Thymus (tissue), 11 donors: ENCODE measurements at regions not wholly inside any gene's neighbourhood (a gene's known extent, or its start where the extent isn't known, plus 50 kb on each side); places are given as distances from the start of the nearest gene placed in this dataset.

ENCODE experiments used
- DNase-seq, 9 donors: peaks; one replicate each; pipeline ENCODE4 v3.0.0-alpha.2; 2013; ENCODE audit warnings: low spot score in 9 of 9, low read depth in 6 of 9, missing footprints in 1 of 9
- H3K27ac ChIP-seq, 2 donors: one replicate each; pipeline ENCODE4 v1.5.1; 2013; ENCODE audit warnings: control low read depth in 1 of 2, low read depth in 1 of 2, low read length in 1 of 2, mild to moderate bottlenecking in 1 of 2, moderate library complexity in 1 of 2
- H3K27me3 ChIP-seq, 2 donors: one replicate each; pipeline ENCODE4 v1.5.1; 2013; ENCODE audit warnings: low read length in 1 of 2; ENCODE audit not compliant: control insufficient read depth in 2 of 2, insufficient read depth in 1 of 2
- H3K36me3 ChIP-seq, 2 donors: one replicate each; pipeline ENCODE4 v1.5.1; 2013; ENCODE audit warnings: low read length in 1 of 2, mild to moderate bottlenecking in 1 of 2, moderate library complexity in 1 of 2; ENCODE audit not compliant: control insufficient read depth in 2 of 2, insufficient read depth in 2 of 2
- H3K4me1 ChIP-seq, 2 donors: one replicate each; pipeline ENCODE4 v1.5.1; 2013; ENCODE audit warnings: low read length in 2 of 2; ENCODE audit not compliant: control insufficient read depth in 2 of 2, insufficient read depth in 2 of 2
- H3K4me3 ChIP-seq, 2 donors: one replicate each; pipeline ENCODE4 v1.5.1; 2013; ENCODE audit warnings: low read length in 2 of 2, control low read depth in 1 of 2, mild to moderate bottlenecking in 1 of 2
- H3K9me3 ChIP-seq, 2 donors: one replicate each; pipeline ENCODE4 v1.5.1; 2013; ENCODE audit warnings: low read length in 1 of 2, mild to moderate bottlenecking in 1 of 2; ENCODE audit not compliant: control insufficient read depth in 2 of 2, insufficient read depth in 1 of 2
- WGBS: extraction: QIAGEN DNeasy Blood & Tissue Kit; methylation state at CpG from one replicate; pipeline ENCODE4 v1.1.7; 2013; 5-methylcytosine and 5-hydroxymethylcytosine counted together
- donor health status: healthy.

DNA sequence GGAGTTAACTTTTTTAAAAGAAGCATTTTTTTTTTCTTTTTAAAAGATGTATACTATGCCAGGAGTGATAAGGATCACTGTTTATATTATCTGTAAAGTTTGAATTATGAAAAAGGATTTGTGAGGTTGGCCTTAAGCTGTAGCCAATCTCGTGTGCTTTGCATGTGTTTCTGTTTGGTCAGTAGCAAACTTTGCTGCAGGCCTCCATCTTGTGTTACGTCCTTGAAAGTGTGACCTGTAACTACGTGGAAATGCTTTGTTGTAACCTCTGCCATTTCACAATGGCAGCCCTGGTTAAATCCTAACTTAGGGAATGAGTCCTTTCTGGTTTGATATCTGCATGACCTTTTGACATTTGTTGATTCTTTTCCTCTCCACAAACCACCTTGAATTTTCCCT lies 1345.6 kb downstream of the NSUN3 start:
- H3K27ac ChIP-seq: no peak overlapping the region
- no peaks in the 10 kb centered on the region for H3K4me1 ChIP-seq
- WGBS: 86% methylated on average over 3 of the region's 3 CpGs
- no peak overlapping the region for H3K4me3 ChIP-seq
- H3K27me3 ChIP-seq: no peaks in the 10 kb centered on the region
- H3K36me3 ChIP-seq: no peaks in the 10 kb centered on the region
- no peak for DNase-seq
- no peaks in the 10 kb centered on the region for H3K9me3 ChIP-seq

DNA sequence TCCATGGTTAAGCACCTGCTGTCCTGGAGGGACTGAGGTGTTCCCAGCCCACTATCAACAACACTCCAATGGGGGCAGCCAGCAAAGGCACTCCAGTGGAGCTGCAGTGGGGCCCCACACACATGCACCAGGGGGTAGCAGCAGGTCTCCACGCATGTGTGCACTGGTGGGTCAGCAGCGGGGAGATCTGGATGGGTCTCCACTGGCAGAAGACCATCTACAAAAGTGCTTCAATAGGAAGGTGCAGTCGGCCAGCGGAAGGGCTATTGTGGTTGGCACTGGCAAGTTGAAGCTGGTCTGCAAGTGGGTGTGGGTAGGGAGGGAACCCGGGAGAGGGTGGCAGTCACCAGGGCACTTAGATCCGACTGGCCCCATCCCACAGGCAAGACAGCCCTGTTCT lies 1355.4 kb downstream of the NSUN3 start:
- DNase-seq: no peak
- Histone ChIP-seq H3K27ac (no peak overlapping the region), H3K9me3 (peaks cover 0 to 9% of the 10 kb centered on the region in 2 donors), H3K27me3 (no peaks in the 10 kb centered on the region), H3K36me3 (no peaks in the 10 kb centered on the region), H3K4me3 (no peak overlapping the region), H3K4me1 (no peaks in the 10 kb centered on the region)
- WGBS: 92% methylated on average over 6 of the region's 6 CpGs

DNA sequence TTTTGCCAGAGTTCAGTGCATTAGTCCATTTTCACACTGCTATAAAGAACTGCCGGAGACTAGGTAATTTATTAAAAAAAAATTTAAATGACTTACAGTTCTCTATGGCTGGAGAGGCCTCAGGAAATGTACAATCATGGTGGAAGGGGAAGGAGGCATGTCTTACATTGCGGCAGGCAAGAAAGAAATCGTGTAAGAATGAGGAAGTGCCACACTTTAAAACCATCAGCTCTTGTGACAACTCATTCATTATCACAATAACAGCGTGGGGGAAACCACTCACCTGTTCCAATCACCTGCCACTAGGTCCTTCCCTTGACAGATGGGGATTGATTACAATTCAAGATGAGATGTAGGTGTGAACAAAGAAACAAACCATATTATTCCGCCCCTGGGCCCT lies 1361.4 kb downstream of the NSUN3 start:
- no peaks in the 10 kb centered on the region for H3K4me1 ChIP-seq
- H3K9me3 ChIP-seq: no peaks in the 10 kb centered on the region
- no peak for DNase-seq
- H3K4me3 ChIP-seq: no peak overlapping the region
- 42% methylated on average over 5 of the region's 5 CpGs for WGBS
- H3K27ac ChIP-seq: no peak overlapping the region
- no peaks in the 10 kb centered on the region for H3K36me3 ChIP-seq
- no peaks in the 10 kb centered on the region for H3K27me3 ChIP-seq

DNA sequence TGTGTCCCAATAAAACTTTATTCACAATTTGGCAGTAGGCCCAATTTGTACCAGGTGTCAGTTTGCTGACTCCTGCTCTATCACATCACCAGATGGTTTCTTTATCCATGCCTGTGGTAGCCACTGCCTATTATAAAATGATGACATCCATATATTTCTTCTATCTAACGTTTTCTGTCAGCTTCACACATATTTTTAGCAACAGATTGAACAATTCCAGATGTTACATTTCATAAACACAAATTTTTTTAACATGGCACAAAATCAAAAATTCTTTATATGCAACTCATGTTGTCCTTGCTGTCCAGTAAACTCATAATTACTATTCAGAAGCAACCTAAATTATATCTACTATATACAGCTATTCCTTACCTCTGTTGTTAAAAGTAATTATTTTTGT lies 1371.6 kb downstream of the NSUN3 start:
- Histone ChIP-seq H3K36me3 (no peaks in the 10 kb centered on the region), H3K27ac (no peak overlapping the region), H3K9me3 (no peaks in the 10 kb centered on the region), H3K27me3 (no peaks in the 10 kb centered on the region), H3K4me3 (no peak overlapping the region), H3K4me1 (no peaks in the 10 kb centered on the region)
- 22% methylated on average over 1 of the region's 1 CpG for WGBS
- no peak for DNase-seq

DNA sequence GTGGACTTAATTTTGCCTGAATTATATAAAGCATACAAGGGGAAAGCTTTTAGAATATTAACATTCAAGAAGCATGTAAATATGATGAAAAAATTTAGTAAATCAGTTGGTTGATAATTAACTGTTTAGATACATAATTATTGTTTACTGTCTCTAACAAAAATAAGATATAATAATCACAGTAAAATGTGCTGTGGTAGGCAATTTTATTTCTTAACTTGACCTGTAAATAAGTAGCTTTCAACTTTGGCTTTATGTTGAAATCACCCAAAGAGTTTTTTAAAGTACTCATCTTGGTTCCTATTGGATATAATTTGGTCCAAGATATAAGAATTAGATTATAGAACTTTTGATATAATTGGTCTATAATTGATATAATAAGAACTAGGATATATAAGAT lies 1374.5 kb downstream of the NSUN3 start:
- H3K4me3 ChIP-seq: no peak overlapping the region
- H3K27ac ChIP-seq: no peak overlapping the region
- no peaks in the 10 kb centered on the region for H3K4me1 ChIP-seq
- no peaks in the 10 kb centered on the region for H3K27me3 ChIP-seq
- no peaks in the 10 kb centered on the region for H3K9me3 ChIP-seq
- no peaks in the 10 kb centered on the region for H3K36me3 ChIP-seq
- no peak for DNase-seq

DNA sequence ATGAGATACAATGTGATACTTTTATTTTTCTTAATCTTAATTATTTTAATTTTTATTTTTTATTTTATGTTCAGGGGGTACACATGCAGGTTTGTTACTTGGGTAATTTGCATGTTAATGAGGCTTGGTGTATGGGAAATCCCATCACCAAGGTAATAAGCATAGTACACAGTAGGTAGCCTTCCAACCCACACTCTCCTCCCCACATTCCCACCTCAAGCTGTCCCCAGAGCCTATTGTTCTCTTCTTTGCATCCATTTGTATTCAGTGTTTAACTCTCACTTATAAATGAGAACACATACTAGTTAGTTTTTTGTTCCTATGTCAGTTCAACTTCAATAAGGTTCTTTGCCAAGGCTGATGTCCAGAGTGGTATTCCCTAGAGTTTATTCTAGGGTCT lies 1375.4 kb downstream of the NSUN3 start:
- DNase-seq: no peak
- Histone ChIP-seq H3K4me1 (no peaks in the 10 kb centered on the region), H3K9me3 (no peaks in the 10 kb centered on the region), H3K27me3 (no peaks in the 10 kb centered on the region), H3K4me3 (no peak overlapping the region), H3K27ac (no peak overlapping the region), H3K36me3 (no peaks in the 10 kb centered on the region)

DNA sequence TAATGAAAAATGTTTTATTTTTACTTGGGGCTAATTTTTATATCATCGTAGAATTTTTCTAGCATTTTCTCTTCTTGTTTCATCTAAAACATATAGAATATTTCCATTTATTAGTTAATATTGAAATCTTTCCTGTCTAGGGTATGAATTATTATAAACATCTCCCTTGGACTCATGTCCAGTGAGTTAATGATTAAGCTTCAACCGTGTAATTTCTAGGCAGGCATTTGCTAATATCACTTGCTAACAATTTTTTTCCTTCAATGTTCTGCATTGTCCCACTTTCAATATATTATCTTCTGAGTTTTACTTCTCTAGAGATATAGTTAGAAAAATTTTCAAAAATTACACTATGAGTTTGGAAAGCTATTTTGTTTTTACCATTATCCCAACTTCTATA lies 1371.6 kb upstream of the EPHA6 start:
- no peaks in the 10 kb centered on the region for H3K9me3 ChIP-seq
- H3K27ac ChIP-seq: no peak overlapping the region
- H3K27me3 ChIP-seq: no peaks in the 10 kb centered on the region
- no peak overlapping the region for H3K4me3 ChIP-seq
- 93% methylated on average over 2 of the region's 2 CpGs for WGBS
- DNase-seq: no peak
- H3K4me1 ChIP-seq: no peaks in the 10 kb centered on the region
- H3K36me3 ChIP-seq: no peaks in the 10 kb centered on the region

DNA sequence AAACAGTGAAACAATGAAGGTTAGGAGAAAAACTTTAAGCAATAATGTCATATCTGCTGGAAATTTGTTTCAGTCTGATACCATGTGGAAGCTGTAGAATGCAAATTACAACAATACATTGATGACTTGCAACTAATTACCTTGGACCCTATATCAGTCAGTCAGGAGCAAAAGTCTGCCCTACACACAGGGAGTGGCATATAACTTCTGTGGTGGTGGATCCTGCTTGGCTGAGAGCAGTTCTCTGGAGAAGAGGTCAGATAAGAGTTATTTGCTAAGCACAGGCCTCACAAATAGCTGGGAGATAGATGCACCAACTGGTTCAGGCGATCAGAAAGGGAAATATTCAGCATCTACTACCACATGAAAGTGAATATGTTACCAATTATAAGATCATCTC lies 1364.6 kb upstream of the EPHA6 start:
- Histone ChIP-seq H3K4me3 (no peak overlapping the region), H3K27me3 (no peaks in the 10 kb centered on the region), H3K9me3 (no peaks in the 10 kb centered on the region), H3K27ac (no peak overlapping the region), H3K36me3 (no peaks in the 10 kb centered on the region), H3K4me1 (no peaks in the 10 kb centered on the region)
- WGBS: 92% methylated on average over 1 of the region's 1 CpG
- no peak for DNase-seq

DNA sequence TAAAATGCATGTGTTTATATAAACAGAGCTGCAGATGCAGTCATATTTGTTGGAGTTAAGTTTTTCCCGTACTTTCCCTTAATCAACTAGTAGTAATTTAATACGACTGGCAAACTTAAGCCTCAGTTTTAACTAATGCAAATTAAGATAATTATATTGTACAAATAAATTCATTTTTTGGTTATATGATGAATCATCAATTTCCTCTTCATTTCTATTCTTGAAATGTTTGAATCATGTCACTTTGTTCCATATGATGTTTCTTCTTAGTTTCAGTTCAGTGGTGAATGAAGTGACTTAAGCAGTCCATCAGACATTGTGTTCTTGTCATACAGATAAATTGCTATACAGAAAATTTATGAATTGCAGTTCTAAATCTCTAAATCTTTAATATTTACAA lies 1361.2 kb upstream of the EPHA6 start:
- WGBS: 96% methylated on average over 2 of the region's 2 CpGs
- Histone ChIP-seq H3K4me1 (no peaks in the 10 kb centered on the region), H3K9me3 (no peaks in the 10 kb centered on the region), H3K4me3 (no peak overlapping the region), H3K36me3 (no peaks in the 10 kb centered on the region), H3K27ac (no peak overlapping the region), H3K27me3 (no peaks in the 10 kb centered on the region)
- no peak for DNase-seq

DNA sequence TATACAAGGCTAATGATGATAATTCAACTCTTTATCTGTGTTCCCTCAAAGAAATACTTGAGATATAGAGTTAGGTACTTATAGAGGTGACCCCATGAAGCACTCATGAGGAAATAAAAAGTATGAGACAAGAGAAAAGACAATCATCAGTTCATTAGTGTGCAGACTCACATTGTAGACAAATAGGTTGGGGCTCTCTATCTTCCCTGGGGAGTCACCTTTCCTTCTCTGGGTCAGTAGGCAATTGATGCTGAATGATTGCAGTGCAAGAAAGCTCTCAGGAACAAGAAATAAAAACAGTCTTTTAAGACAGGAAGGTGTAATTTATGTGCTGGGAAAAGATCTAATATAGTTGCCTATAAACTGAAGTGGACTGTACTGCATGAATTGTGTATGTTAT lies 1357.6 kb upstream of the EPHA6 start:
- no peak overlapping the region for H3K27ac ChIP-seq
- H3K9me3 ChIP-seq: no peaks in the 10 kb centered on the region
- H3K27me3 ChIP-seq: no peaks in the 10 kb centered on the region
- no peaks in the 10 kb centered on the region for H3K36me3 ChIP-seq
- H3K4me1 ChIP-seq: no peaks in the 10 kb centered on the region
- H3K4me3 ChIP-seq: no peak overlapping the region
- no peak for DNase-seq
